Ovary (tissue), 7 donors: ENCODE measurements at regions not wholly inside any gene's neighbourhood (a gene's known extent, or its start where the extent isn't known, plus 50 kb on each side); places are given as distances from the start of the nearest gene placed in this dataset.

ENCODE experiments used
- DNase-seq, 5 donors: peaks; one replicate each; pipeline ENCODE4 v3.0.0-alpha.2; 2019 to 2020
- H3K27ac ChIP-seq, 2 donors: fragments of 200-600 bp; one replicate each; pipeline versions ENCODE4 v1.5.1 to v1.8.0; 2019 to 2022
- H3K27me3 ChIP-seq: fragments of 200-600 bp; one replicate; pipeline ENCODE4 v1.8.0; 2022
- H3K36me3 ChIP-seq: fragments of 200-600 bp; sonication (generic); one replicate; pipeline ENCODE4 v1.5.1; 2019
- H3K4me1 ChIP-seq: one replicate; pipeline ENCODE4 v1.8.1; 2013; ENCODE audit warnings: mild to moderate bottlenecking, moderate library complexity; ENCODE audit not compliant: insufficient read depth
- H3K4me3 ChIP-seq: fragments of 200-600 bp; sonication (generic); one replicate; pipeline ENCODE4 v1.5.1; 2017
- H3K9me3 ChIP-seq, 2 donors: fragments of 200-600 bp in 1 of 2; sonication (generic) in 1 of 2; one replicate each; pipeline versions ENCODE4 v1.5.1 to v1.8.1; 2013 to 2019; ENCODE audit warnings: mild to moderate bottlenecking in 1 of 2, moderate library complexity in 1 of 2
- CTCF ChIP-seq, 3 donors: fragments of 450-650 bp in 2 of 3; fragments of 200-600 bp in 1 of 3; IDR thresholded peaks; one replicate each; pipeline versions ENCODE4 v1.5.1 to v1.8.0; 2016 to 2022; ENCODE audit warnings: antibody characterized with exemption in 3 of 3, mild to moderate bottlenecking in 1 of 3
- EP300 ChIP-seq: sonication (generic); formaldehyde crosslinking; IDR thresholded peaks from one replicate; pipeline ENCODE4 v1.6.1; 2017; ENCODE audit warnings: antibody characterized with exemption
- POLR2A ChIP-seq: fragments of 450-650 bp; IDR thresholded peaks from one replicate; pipeline ENCODE4 v1.6.1; 2017; ENCODE audit warnings: antibody characterized with exemption, mild to moderate bottlenecking, moderate library complexity
- WGBS, 3 donors: extraction: QIAGEN DNeasy Blood & Tissue Kit in 1 of 3; methylation state at CpG; one replicate each; pipeline versions ENCODE4 v1.1.5 to v1.1.7; 2013 to 2017; 5-methylcytosine and 5-hydroxymethylcytosine counted together
- intact Hi-C, 4 donors: fragments of 100-400 bp; cut with DNase I; formaldehyde crosslinking; loops; one replicate each; pipeline versions ENCODE4 v1.11.0 to v1.15.1; 2022 to 2023
- donor health status: DM: no; HTN: no; CAD: no; lungs with moderate emphysema.
- donor health status: DM: no; HTN: no; CAD: no.
- donor health status: Bipolar disorder and iron deficiency.
- donor health status: DM: no; HTN: no; CAD: no.
- donor health status: DM: yes; HTN: yes; CAD: no.

DNA sequence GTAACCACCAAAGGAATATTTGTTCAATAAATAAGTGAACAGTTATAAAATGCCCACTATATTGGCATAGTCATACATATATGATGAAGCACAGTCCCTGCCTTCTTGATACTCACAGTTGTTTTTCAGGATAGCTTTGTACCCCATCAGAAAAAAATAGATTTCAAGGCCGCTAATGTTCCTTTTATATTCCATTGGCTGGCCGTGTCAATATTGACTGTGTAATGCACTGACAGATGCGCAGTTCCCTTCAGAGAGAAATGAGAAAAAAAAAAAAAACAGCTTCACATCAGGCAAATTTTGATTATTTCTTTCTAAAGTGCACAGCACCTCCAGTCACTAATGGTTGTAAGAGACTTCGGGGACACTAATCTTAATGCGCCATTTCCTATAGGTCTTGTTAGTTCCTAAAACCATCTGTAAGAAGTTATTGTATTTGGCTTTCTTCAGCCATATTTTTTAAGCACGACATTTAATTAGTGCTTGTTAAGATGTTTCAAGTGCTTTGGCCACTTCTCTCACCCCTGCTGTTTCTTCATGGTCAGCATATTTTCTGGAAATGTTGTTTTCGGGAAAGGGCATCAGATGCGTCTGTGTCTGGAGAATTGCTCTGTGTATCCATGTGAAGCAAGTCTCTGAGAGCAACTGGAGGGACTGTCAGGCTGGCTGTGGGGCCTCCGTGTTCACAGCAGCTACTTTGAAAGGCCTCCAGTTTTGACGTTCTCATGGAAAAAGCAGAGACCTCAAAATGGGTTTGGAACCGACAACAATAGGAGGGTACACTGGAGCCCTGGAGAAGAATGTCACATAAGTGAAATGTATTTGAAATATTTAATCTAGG is 378.3 kb downstream of the MTX2 start:
- Histone ChIP-seq H3K36me3 (no peaks in the 10 kb centered on the region), H3K4me1 (peaks cover 2% of the 10 kb centered on the region), H3K27me3 (no peaks in the 10 kb centered on the region), H3K9me3 (no peaks in the 10 kb centered on the region), H3K4me3 (no peak overlapping the region), H3K27ac (no peak overlapping the region)
- TF ChIP-seq POLR2A (no peak), CTCF (IDR thresholded peaks at IDR 0.05) (no peak), EP300 (no peak)
- DNase-seq: no peak
- 93 to 96% (median 94%) methylated on average over 11 of the region's 11 CpGs for WGBS, 3 donors
- intact Hi-C loops: loop anchor here in 1 of 4 donors (10.0 kb wide), 1 partner anchor 193 kb away; no protein-coding TSS in a partner anchor

DNA sequence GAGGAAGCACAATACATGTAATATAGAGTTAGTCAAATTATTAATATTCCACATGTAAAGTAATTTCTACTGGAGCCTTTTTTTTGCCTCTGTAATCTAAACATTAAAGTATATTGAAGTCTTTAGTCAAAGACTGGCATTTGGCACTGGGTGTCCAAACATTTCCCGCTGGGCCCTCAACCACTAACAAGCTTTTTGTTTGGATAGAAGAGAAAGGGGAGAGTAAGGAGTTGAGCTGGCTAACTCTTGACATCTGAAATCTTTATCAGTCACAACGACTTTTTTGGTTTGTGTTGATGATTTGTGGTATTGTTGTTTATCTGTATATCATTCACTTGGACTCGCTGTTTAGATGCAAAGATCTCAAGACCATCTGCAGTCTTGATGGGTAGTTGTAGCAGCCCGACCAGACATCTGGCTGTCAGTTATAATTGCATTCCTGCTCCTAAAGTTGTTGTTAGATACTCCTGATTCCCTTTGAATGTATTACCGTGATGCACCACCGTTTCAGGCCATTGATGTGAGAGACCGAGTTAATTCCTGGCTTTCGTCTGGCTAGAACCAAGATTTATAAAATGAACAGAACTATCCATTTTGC is 379.6 kb downstream of the MTX2 start:
- no peaks in the 10 kb centered on the region for H3K36me3 ChIP-seq
- DNase-seq: no peak
- intact Hi-C loops: loop anchor here in 1 of 4 donors (10.0 kb wide), 1 partner anchor 194 kb away; no protein-coding TSS in a partner anchor
- TF ChIP-seq CTCF (IDR thresholded peaks at IDR 0.05): no peak
- no peak for TF ChIP-seq EP300
- TF ChIP-seq POLR2A: no peak
- 92 to 95% (median 92%) methylated on average over 8 of the region's 8 CpGs for WGBS, 3 donors
- H3K4me1 ChIP-seq: peaks cover under 1% of the 10 kb centered on the region
- H3K27me3 ChIP-seq: no peaks in the 10 kb centered on the region
- no peaks in the 10 kb centered on the region for H3K9me3 ChIP-seq
- H3K27ac ChIP-seq: no peak overlapping the region
- H3K4me3 ChIP-seq: no peak overlapping the region

DNA sequence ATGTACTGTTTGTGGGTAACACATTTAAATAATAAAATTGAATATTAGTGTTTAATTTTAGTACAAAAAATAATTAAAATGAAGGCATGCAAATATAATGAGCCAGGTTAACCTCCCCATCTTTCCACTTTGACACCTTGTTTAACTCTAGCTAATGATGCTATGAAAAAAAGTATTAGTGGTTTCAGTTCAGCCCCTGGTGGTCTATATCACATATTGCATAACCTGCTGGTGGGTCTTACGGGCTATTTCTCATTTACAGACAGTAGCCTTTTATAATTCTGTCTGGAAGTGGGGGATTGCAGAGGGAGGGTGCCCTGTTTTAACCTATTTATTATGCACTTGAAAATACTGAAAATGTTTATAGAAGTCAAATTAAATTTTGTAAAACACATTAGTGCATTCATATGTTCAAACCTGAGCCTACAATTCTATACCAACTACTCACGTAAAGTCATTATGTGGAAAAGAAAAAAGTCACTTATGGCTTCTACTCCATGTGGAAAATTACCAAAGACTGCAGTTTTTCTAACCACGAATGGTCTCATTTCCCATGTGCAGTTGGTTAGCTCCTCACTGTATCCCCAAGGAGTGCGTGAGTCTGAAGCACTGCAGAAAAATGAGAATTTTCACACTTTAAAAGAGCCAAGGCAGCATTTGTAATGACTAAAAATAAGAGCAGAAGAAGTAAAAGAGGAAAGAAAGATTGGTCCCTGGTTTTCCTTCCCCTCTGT is 381.0 kb downstream of the MTX2 start:
- Histone ChIP-seq H3K36me3 (no peaks in the 10 kb centered on the region), H3K4me1 (no peaks in the 10 kb centered on the region), H3K27me3 (no peaks in the 10 kb centered on the region), H3K4me3 (no peak overlapping the region), H3K27ac (no peak overlapping the region), H3K9me3 (no peaks in the 10 kb centered on the region)
- WGBS, 3 donors: 50 to 70% (median 64%) methylated on average over 4 of the region's 4 CpGs
- TF ChIP-seq POLR2A: no peak
- no peak for TF ChIP-seq CTCF (IDR thresholded peaks at IDR 0.05)
- no peak for TF ChIP-seq EP300
- intact Hi-C loops: loop anchor here in 1 of 4 donors (10.0 kb wide), 1 partner anchor 165 kb away; no protein-coding TSS in a partner anchor
- no peak for DNase-seq

- Histone ChIP-seq H3K27ac (no peak overlapping the region), H3K4me1 (no peaks in the 10 kb centered on the region), H3K4me3 (no peak overlapping the region), H3K36me3 (no peaks in the 10 kb centered on the region), H3K9me3 (no peaks in the 10 kb centered on the region), H3K27me3 (no peaks in the 10 kb centered on the region)
- intact Hi-C loops: loop anchor here in 1 of 4 donors (10.0 kb wide), 1 partner anchor 164 kb away; no protein-coding TSS in a partner anchor
- no peak for DNase-seq
- TF ChIP-seq EP300 (no peak), CTCF (IDR thresholded peaks at IDR 0.05) (no peak), POLR2A (no peak)
- WGBS, 3 donors: 65 to 75% (median 73%) methylated on average over 13 of the region's 13 CpGs
These were observed 381.8 kb downstream of the MTX2 start for GRCh38 chr2:176650838-176651555.
